Neural progenitor cell (in vitro differentiated cells): ENCODE measurements at regions not wholly inside any gene's neighbourhood (a gene's known extent, or its start where the extent isn't known, plus 50 kb on each side); places are given as distances from the start of the nearest gene placed in this dataset.

Source experiments
- CTCF ChIP-seq: fragments of 200-600 bp; sonication (generic); IDR thresholded peaks from 2 replicates; pipeline ENCODE4 v1.5.1; 2017; ENCODE audit warnings: antibody characterized with exemption, mild to moderate bottlenecking
- EZH2 ChIP-seq: fragments of 200-600 bp; sonication (generic); IDR thresholded peaks from 2 replicates; pipeline ENCODE4 v1.6.1; 2017; ENCODE audit warnings: antibody characterized with exemption, mild to moderate bottlenecking, moderate library complexity

GRCh38 chr21:32974653-32975052 is 51.1 kb upstream of the OLIG2 start:
- TF ChIP-seq CTCF: no peak
- no peak for TF ChIP-seq EZH2
